ENCODE measurements at regions not wholly inside any gene's neighbourhood (a gene's known extent, or its start where the extent isn't known, plus 50 kb on each side); places are given as distances from the start of the nearest gene placed in this dataset.

DNA sequence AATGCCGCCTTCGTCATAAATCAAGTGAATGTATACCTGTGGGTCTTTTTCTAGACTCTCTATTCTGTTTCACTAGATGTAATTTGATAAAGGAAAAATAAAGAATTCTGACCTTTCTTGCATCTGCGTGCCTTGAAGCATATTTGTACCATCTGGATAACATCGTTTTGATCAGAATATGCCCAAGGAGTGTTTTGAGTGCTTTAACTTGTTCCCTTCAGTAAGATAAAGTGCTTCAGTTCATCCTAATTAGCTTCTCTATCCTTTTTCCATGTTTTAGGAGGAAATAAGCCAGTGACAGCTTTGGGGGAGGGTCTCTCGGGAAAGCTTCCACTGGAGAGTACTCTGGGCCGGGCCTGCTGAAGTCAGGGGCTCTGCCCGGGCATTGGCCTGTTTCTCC lies 113.5 kb upstream of the DAP start:
- Histone ChIP-seq H3K9me2 (replicated peaks; ENCODE audit: control insufficient read depth, low read length) (no peaks in the 10 kb centered on the region), H3K27ac (ENCODE audit: low read depth, low read length) (no peak overlapping the region), H3K4me1 (ENCODE audit: control insufficient read depth, low read length) (no peaks in the 10 kb centered on the region), H3K36me3 (ENCODE audit: control insufficient read depth, low read length) (no peaks in the 10 kb centered on the region), H4K20me1 (ENCODE audit: control insufficient read depth, insufficient read depth, low read depth, low read length) (no peaks in the 10 kb centered on the region), H3K9me3 (ENCODE audit: control insufficient read depth, insufficient read depth, low read length) (no peaks in the 10 kb centered on the region), H3F3A (ENCODE audit: control insufficient read depth, insufficient read depth) (no peaks in the 10 kb centered on the region), H3K27me3 (ENCODE audit: control insufficient read depth, low read length) (peaks cover 3% of the 10 kb centered on the region; the same call in 1 of the 2 replicates), H3K4me3 (ENCODE audit: low read length) (no peak overlapping the region), H3K4me2 (ENCODE audit: low read length) (no peak overlapping the region), H3K79me2 (ENCODE audit: control insufficient read depth, low read length) (no peaks in the 10 kb centered on the region)
- TF ChIP-seq, protein P1, sequence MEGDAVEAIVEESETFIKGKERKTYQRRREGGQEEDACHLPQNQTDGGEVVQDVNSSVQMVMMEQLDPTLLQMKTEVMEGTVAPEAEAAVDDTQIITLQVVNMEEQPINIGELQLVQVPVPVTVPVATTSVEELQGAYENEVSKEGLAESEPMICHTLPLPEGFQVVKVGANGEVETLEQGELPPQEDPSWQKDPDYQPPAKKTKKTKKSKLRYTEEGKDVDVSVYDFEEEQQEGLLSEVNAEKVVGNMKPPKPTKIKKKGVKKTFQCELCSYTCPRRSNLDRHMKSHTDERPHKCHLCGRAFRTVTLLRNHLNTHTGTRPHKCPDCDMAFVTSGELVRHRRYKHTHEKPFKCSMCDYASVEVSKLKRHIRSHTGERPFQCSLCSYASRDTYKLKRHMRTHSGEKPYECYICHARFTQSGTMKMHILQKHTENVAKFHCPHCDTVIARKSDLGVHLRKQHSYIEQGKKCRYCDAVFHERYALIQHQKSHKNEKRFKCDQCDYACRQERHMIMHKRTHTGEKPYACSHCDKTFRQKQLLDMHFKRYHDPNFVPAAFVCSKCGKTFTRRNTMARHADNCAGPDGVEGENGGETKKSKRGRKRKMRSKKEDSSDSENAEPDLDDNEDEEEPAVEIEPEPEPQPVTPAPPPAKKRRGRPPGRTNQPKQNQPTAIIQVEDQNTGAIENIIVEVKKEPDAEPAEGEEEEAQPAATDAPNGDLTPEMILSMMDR (IDR thresholded peaks at IDR 0.05; ENCODE audit: low read depth, low read length, poor library complexity, severe bottlenecking), result no peak
- TF ChIP-seq EZH2phosphoT487 (IDR thresholded peaks at IDR 0.05; ENCODE audit: borderline replicate concordance, low read length), result no peak

DNA sequence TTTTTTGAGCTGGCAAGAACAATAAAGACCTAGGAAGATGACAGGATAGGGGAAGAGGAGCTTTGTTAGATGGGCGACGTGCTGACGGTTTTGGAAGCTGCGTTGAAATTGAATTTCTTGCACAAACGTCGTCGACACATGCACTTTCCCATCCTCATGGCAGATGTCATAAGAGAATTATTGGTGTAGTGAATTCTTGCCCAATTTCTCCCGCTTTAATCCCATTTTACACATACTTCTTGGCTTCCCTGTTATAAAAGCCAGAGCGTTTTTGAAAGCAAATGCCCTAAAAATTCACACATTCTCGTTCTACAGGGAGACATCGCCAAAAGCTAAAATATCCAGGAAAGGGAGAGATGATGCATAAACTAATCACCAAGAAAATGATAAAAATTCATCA lies 109.8 kb upstream of the DAP start:
- no peaks in the 10 kb centered on the region for H3K9me2 ChIP-seq (replicated peaks; ENCODE audit: control insufficient read depth, low read length)
- H3K4me3 ChIP-seq (ENCODE audit: low read length), result no peak overlapping the region
- no peaks in the 10 kb centered on the region for H3K36me3 ChIP-seq (ENCODE audit: control insufficient read depth, low read length)
- no peaks in the 10 kb centered on the region for H3K4me1 ChIP-seq (ENCODE audit: control insufficient read depth, low read length)
- H3K79me2 ChIP-seq (ENCODE audit: control insufficient read depth, low read length), result no peaks in the 10 kb centered on the region
- 0 out of 2 replicates have a peak, but pooled peaks cover 2% of the 10 kb centered on the region for H3K27me3 ChIP-seq (ENCODE audit: control insufficient read depth, low read length)
- H3K9me3 ChIP-seq (ENCODE audit: control insufficient read depth, insufficient read depth, low read length), result no peaks in the 10 kb centered on the region
- TF ChIP-seq, protein P1 (IDR thresholded peaks at IDR 0.05; ENCODE audit: low read depth, low read length, poor library complexity, severe bottlenecking), result no peak
- no peak for TF ChIP-seq EZH2phosphoT487 (IDR thresholded peaks at IDR 0.05; ENCODE audit: borderline replicate concordance, low read length)
- H3F3A ChIP-seq (ENCODE audit: control insufficient read depth, insufficient read depth), result no peaks in the 10 kb centered on the region
- no peak overlapping the region for H3K4me2 ChIP-seq (ENCODE audit: low read length)
- H3K27ac ChIP-seq (ENCODE audit: low read depth, low read length), result no peak overlapping the region
- no peaks in the 10 kb centered on the region for H4K20me1 ChIP-seq (ENCODE audit: control insufficient read depth, insufficient read depth, low read depth, low read length)

DNA sequence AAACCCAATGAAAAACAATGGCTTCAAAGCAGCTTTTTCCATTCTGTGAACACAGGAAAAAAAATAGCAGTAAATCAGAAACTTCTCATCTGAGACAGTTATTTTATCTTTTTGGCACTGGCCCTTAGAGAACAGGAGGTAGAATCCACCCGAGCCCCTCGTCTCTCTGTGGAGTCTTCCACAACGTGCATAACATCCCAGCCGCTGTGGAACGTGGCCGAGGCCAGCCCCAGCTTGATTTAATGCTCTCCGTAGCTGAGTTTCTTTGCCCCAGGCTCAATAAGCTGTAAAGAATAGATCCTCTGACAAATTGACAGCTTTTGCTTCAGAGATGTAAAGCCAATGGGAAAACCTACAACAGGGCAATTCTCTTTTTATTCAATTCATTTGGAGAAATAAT lies 107.9 kb upstream of the DAP start:
- H3K36me3 ChIP-seq (ENCODE audit: control insufficient read depth, low read length), result no peaks in the 10 kb centered on the region
- H3F3A ChIP-seq (ENCODE audit: control insufficient read depth, insufficient read depth), result no peaks in the 10 kb centered on the region
- no peaks in the 10 kb centered on the region for H4K20me1 ChIP-seq (ENCODE audit: control insufficient read depth, insufficient read depth, low read depth, low read length)
- H3K4me1 ChIP-seq (ENCODE audit: control insufficient read depth, low read length), result no peaks in the 10 kb centered on the region
- 0 out of 2 replicates have a peak, but pooled peaks cover 2% of the 10 kb centered on the region for H3K27me3 ChIP-seq (ENCODE audit: control insufficient read depth, low read length)
- H3K79me2 ChIP-seq (ENCODE audit: control insufficient read depth, low read length), result no peaks in the 10 kb centered on the region
- no peak overlapping the region for H3K27ac ChIP-seq (ENCODE audit: low read depth, low read length)
- H3K9me2 ChIP-seq (replicated peaks; ENCODE audit: control insufficient read depth, low read length), result no peaks in the 10 kb centered on the region
- H3K4me3 ChIP-seq (ENCODE audit: low read length), result no peak overlapping the region
- TF ChIP-seq, protein P1 (IDR thresholded peaks at IDR 0.05; ENCODE audit: low read depth, low read length, poor library complexity, severe bottlenecking), result no peak
- no peak for TF ChIP-seq EZH2phosphoT487 (IDR thresholded peaks at IDR 0.05; ENCODE audit: borderline replicate concordance, low read length)
- no peaks in the 10 kb centered on the region for H3K9me3 ChIP-seq (ENCODE audit: control insufficient read depth, insufficient read depth, low read length)
- no peak overlapping the region for H3K4me2 ChIP-seq (ENCODE audit: low read length)
